WTC11 (cell line): ENCODE measurements at regions not wholly inside any gene's neighbourhood (a gene's known extent, or its start where the extent isn't known, plus 50 kb on each side); places are given as distances from the start of the nearest gene placed in this dataset.

Source experiments
- ATAC-seq: fragments of 200-7000 bp; cut with Tn5 transposase; 2 replicates; pipeline ENCODE4 v1.10.0; 2021; ENCODE audit warnings: mild to moderate bottlenecking, moderate library complexity
- CTCF ChIA-PET: fragments of 300-600 bp; sonication (Branson Sonifier 250); formaldehyde crosslinking; loops from one replicate; lab custom pipeline; 2021; ENCODE audit warnings: antibody characterized with exemption; lab: Charles Lee
- POLR2A ChIA-PET: fragments of 350-600 bp; sonication (Branson Sonifier 250); formaldehyde crosslinking; loops from one replicate; lab custom pipeline; 2021; ENCODE audit warnings: antibody characterized with exemption; lab: Charles Lee
- DNase-seq: peaks from one replicate; pipeline ENCODE4 v3.0.0; 2021; ENCODE audit warnings: low spot score
- H3K27ac Mint-ChIP-seq: 2 replicates; pipeline ENCODE4 v1.8.0; 2021; ENCODE audit warnings: mixed read lengths
- H3K27me3 Mint-ChIP-seq: 2 replicates; pipeline ENCODE4 v1.8.0; 2021; ENCODE audit warnings: low read depth, mild to moderate bottlenecking, moderate library complexity, mixed read lengths
- H3K36me3 Mint-ChIP-seq: 2 replicates; pipeline ENCODE4 v1.8.0; 2021; ENCODE audit warnings: mixed read lengths
- H3K4me1 Mint-ChIP-seq: 2 replicates; pipeline ENCODE4 v1.8.0; 2022; ENCODE audit warnings: mixed read lengths
- H3K4me3 Mint-ChIP-seq: 2 replicates; pipeline ENCODE4 v1.8.0; 2021; ENCODE audit warnings: mild to moderate bottlenecking, moderate library complexity, mixed read lengths
- H3K9me3 Mint-ChIP-seq: 2 replicates; pipeline ENCODE4 v1.8.0; 2021; ENCODE audit warnings: mixed read lengths
- ATF3 ChIP-seq: sonication (generic); formaldehyde crosslinking; conservative IDR thresholded peaks from 2 replicates; pipeline ENCODE4 v1.8.1; 2022; ENCODE audit warnings: mild to moderate bottlenecking, missing genetic modification reagents
- CBFB ChIP-seq: sonication (generic); formaldehyde crosslinking; IDR thresholded peaks from 2 replicates; pipeline ENCODE4 v1.8.1; 2022; ENCODE audit warnings: mild to moderate bottlenecking, low read depth, missing genetic modification reagents
- CREB1 ChIP-seq: sonication (generic); formaldehyde crosslinking; IDR thresholded peaks from 2 replicates; pipeline ENCODE4 v1.8.0; 2023; ENCODE audit warnings: mild to moderate bottlenecking, missing genetic modification reagents
- ELF4 ChIP-seq: sonication (generic); formaldehyde crosslinking; IDR thresholded peaks from 2 replicates; pipeline ENCODE4 v1.8.1; 2022; ENCODE audit warnings: low read depth, mild to moderate bottlenecking, moderate library complexity, missing genetic modification reagents
- FOXP1 ChIP-seq: sonication (generic); formaldehyde crosslinking; IDR thresholded peaks from 2 replicates; pipeline ENCODE4 v1.8.0; 2022; ENCODE audit warnings: missing genetic modification reagents, mild to moderate bottlenecking, moderate library complexity, borderline replicate concordance
- JAZF1 ChIP-seq: fragments of 250-450 bp; sonication (Bioruptor Pico); IDR thresholded peaks from 2 replicates; pipeline ENCODE4 v1.9.0; 2021; ENCODE audit warnings: moderate library complexity, mild to moderate bottlenecking, inconsistent platforms
- KAT7 ChIP-seq: sonication (generic); formaldehyde crosslinking; IDR thresholded peaks from 2 replicates; pipeline ENCODE4 v1.8.1; 2023; ENCODE audit warnings: missing genetic modification reagents, mild to moderate bottlenecking, borderline replicate concordance
- MXD4 ChIP-seq: fragments of 250-450 bp; sonication (Bioruptor Pico); IDR thresholded peaks from 2 replicates; pipeline ENCODE4 v1.8.0; 2021; ENCODE audit warnings: mild to moderate bottlenecking, moderate library complexity, borderline replicate concordance
- NR1H2 ChIP-seq: sonication (generic); formaldehyde crosslinking; IDR thresholded peaks from 2 replicates; pipeline ENCODE4 v1.9.0; 2021; ENCODE audit warnings: mild to moderate bottlenecking, moderate library complexity, missing genetic modification reagents
- NR3C1 ChIP-seq: sonication (generic); formaldehyde crosslinking; conservative IDR thresholded peaks from 2 replicates; pipeline ENCODE4 v1.8.1; 2023; ENCODE audit warnings: low read depth, mild to moderate bottlenecking, missing genetic modification reagents
- PRRX2 ChIP-seq: fragments of 250-450 bp; sonication (Bioruptor Pico); IDR thresholded peaks from 2 replicates; pipeline ENCODE4 v1.8.0; 2021; ENCODE audit warnings: mild to moderate bottlenecking
- SMAD3 ChIP-seq: sonication (generic); formaldehyde crosslinking; IDR thresholded peaks from 2 replicates; pipeline ENCODE4 v1.8.0; 2022; ENCODE audit warnings: missing genetic modification reagents, mild to moderate bottlenecking, borderline replicate concordance
- SMAD4 ChIP-seq: sonication (generic); formaldehyde crosslinking; IDR thresholded peaks from 2 replicates; pipeline ENCODE4 v1.8.0; 2022; ENCODE audit warnings: mild to moderate bottlenecking, missing genetic modification reagents
- TP53 ChIP-seq: sonication (generic); formaldehyde crosslinking; IDR thresholded peaks from 2 replicates; pipeline ENCODE4 v1.8.1; 2023; ENCODE audit warnings: mild to moderate bottlenecking, missing genetic modification reagents
- USF2 ChIP-seq: sonication (generic); formaldehyde crosslinking; IDR thresholded peaks from 2 replicates; pipeline ENCODE4 v1.8.1; 2023; ENCODE audit warnings: mild to moderate bottlenecking, missing genetic modification reagents, moderate library complexity
- ZNF121 ChIP-seq: sonication (generic); formaldehyde crosslinking; IDR thresholded peaks from 2 replicates; pipeline ENCODE4 v1.8.0; 2023; ENCODE audit warnings: missing genetic modification reagents
- ZNF138 ChIP-seq: sonication (generic); formaldehyde crosslinking; conservative IDR thresholded peaks from 2 replicates; pipeline ENCODE4 v1.8.1; 2022; ENCODE audit warnings: mild to moderate bottlenecking, moderate library complexity, missing genetic modification reagents
- ZNF219 ChIP-seq: sonication (generic); formaldehyde crosslinking; IDR thresholded peaks from 2 replicates; pipeline ENCODE4 v1.8.0; 2023; ENCODE audit warnings: missing genetic modification reagents, mild to moderate bottlenecking, borderline replicate concordance
- ZNF232 ChIP-seq: sonication (generic); formaldehyde crosslinking; IDR thresholded peaks from 2 replicates; pipeline ENCODE4 v1.8.0; 2022; ENCODE audit warnings: mild to moderate bottlenecking, missing genetic modification reagents
- ZNF416 ChIP-seq: fragments of 250-450 bp; sonication (Bioruptor Pico); IDR thresholded peaks from 2 replicates; pipeline ENCODE4 v1.9.0; 2021; ENCODE audit warnings: mild to moderate bottlenecking, inconsistent platforms
- TF ChIP-seq, protein P1 (sequence below): sonication (generic); formaldehyde crosslinking; IDR thresholded peaks from 2 replicates; pipeline ENCODE4 v1.8.1; 2023; ENCODE audit warnings: mild to moderate bottlenecking, missing genetic modification reagents, moderate library complexity
- TF ChIP-seq, protein P2 (sequence below): fragments of 250-450 bp; sonication (Bioruptor Pico); IDR thresholded peaks from 2 replicates; pipeline ENCODE4 v1.9.0; 2021; ENCODE audit warnings: mild to moderate bottlenecking

DNA sequence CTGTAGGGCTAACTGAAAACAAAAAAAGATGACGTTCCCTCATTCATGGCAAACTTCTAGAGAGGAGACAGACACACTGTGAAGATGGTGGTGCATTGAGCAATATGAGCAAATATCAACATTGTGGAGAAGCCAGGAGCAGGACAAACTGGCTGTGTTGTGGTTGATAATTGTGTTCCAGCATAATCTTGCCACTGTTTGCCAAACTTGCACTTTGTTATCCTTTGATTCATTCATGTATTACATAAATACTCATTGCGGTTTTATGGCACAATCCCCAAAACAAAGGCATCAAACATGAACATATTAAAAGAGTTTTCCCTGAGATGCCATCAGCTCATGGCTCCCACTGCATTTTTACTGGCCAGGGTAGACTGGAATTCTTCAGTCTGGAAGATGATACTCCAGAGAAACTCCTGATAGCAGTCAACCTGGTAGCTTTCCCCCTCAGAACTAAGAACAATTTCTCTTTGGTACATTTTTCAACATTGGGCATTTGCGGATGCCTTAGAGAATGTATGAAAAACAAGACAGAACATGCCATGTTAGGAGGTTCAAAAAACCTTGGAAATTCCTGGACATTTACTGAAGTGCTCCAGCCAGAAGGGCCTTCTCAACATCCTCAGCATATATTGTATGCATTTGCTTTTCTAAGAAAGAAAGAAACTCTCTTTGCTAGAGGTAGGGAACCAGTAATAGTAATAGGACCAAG lies 487.4 kb upstream of the CELF4 start (continued):
- TF ChIP-seq CBFB (CRISPR knock-in tag) (no peak), SMAD4 (CRISPR knock-in tag) (no peak)

GRCh38 chr18:38047820-38048219 lies 482.2 kb upstream of the CELF4 start:
- no peak overlapping the region for H3K27ac Mint-ChIP-seq
- POLR2A ChIA-PET, result no interaction called here
- CTCF ChIA-PET, result interaction anchor here (1.0 to 1.6 kb wide), 2 partner anchors 269 to 558 kb away, joined by 3 to 4 read pairs; no protein-coding TSS in a partner anchor
- ATAC-seq (peak; percentile 76), DNase-seq (no peak)
- H3K27me3 Mint-ChIP-seq, result no peaks in the 10 kb centered on the region; the same call in 1 of the 2 replicates
- H3K4me3 Mint-ChIP-seq, result no peak overlapping the region
- H3K4me1 Mint-ChIP-seq, result no peaks in the 10 kb centered on the region
- TF ChIP-seq KAT7 (CRISPR knock-in tag) (no peak), JAZF1 (no peak)
- H3K36me3 Mint-ChIP-seq, result no peaks in the 10 kb centered on the region
- H3K9me3 Mint-ChIP-seq, result no peaks in the 10 kb centered on the region; the same call in 1 of the 2 replicates

GRCh38 chr18:38046651-38047050 lies 481.1 kb upstream of the CELF4 start:
- Mint-ChIP-seq H3K27ac (no peak overlapping the region), H3K4me1 (no peaks in the 10 kb centered on the region), H3K27me3 (no peaks in the 10 kb centered on the region; the same call in 1 of the 2 replicates), H3K4me3 (no peak overlapping the region), H3K9me3 (no peaks in the 10 kb centered on the region; the same call in 1 of the 2 replicates), H3K36me3 (no peaks in the 10 kb centered on the region)
- ATAC-seq (no peak), DNase-seq (no peak)
- ChIA-PET CTCF (interaction anchor here (0.5 to 1.6 kb wide), 3 partner anchors 268 to 825 kb away, joined by 3 to 4 read pairs (median 3); no protein-coding TSS in a partner anchor), POLR2A (no interaction called here)
- TF ChIP-seq, protein P1, sequence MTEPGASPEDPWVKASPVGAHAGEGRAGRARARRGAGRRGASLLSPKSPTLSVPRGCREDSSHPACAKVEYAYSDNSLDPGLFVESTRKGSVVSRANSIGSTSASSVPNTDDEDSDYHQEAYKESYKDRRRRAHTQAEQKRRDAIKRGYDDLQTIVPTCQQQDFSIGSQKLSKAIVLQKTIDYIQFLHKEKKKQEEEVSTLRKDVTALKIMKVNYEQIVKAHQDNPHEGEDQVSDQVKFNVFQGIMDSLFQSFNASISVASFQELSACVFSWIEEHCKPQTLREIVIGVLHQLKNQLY (CRISPR knock-in tag), result no peak
- TF ChIP-seq NR3C1 (CRISPR knock-in tag) (no peak), MXD4 (CRISPR knock-in tag) (no peak), TP53 (no peak), ZNF121 (CRISPR knock-in tag) (no peak), ATF3 (CRISPR knock-in tag) (no peak), ZNF416 (CRISPR knock-in tag) (no peak), ZNF219 (CRISPR knock-in tag) (no peak), PRRX2 (CRISPR knock-in tag) (no peak), NR1H2 (CRISPR knock-in tag) (no peak), CREB1 (CRISPR knock-in tag) (no peak), USF2 (no peak), ZNF232 (no peak), FOXP1 (CRISPR knock-in tag) (no peak), ZNF138 (CRISPR knock-in tag) (no peak), KAT7 (CRISPR knock-in tag) (no peak), ELF4 (CRISPR knock-in tag) (no peak), SMAD3 (no peak)
- TF ChIP-seq, protein P2, sequence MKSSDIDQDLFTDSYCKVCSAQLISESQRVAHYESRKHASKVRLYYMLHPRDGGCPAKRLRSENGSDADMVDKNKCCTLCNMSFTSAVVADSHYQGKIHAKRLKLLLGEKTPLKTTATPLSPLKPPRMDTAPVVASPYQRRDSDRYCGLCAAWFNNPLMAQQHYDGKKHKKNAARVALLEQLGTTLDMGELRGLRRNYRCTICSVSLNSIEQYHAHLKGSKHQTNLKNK (CRISPR knock-in tag), result no peak
